Transverse colon (tissue), 4 donors: ENCODE measurements at regions not wholly inside any gene's neighbourhood (a gene's known extent, or its start where the extent isn't known, plus 50 kb on each side); places are given as distances from the start of the nearest gene placed in this dataset.

Experiments used
- POLR2A ChIP-seq: fragments of 450-650 bp; IDR thresholded peaks from one replicate; pipeline ENCODE4 v1.6.1; 2016; ENCODE audit warnings: antibody characterized with exemption, mild to moderate bottlenecking, moderate library complexity
- POLR2AphosphoS5 ChIP-seq, 3 donors: sonication (generic); formaldehyde crosslinking; IDR thresholded peaks; one replicate each; pipeline ENCODE4 v1.6.1; 2016; ENCODE audit warnings: antibody characterized with exemption in 3 of 3
- TF ChIP-seq, protein P1 (sequence below), 5 experiments: fragments of 200-600 bp in 3 of 5; fragments of 450-650 bp in 2 of 5; sonication (generic) in 3 of 5; IDR thresholded peaks; 1 replicate in 2 of 5; 2 replicates in 3 of 5; pipeline ENCODE4 v1.5.1; 2016 to 2017; ENCODE audit warnings: antibody characterized with exemption in 5 of 5, inconsistent platforms in 3 of 5, mild to moderate bottlenecking in 2 of 5, moderate library complexity in 1 of 5

DNA sequence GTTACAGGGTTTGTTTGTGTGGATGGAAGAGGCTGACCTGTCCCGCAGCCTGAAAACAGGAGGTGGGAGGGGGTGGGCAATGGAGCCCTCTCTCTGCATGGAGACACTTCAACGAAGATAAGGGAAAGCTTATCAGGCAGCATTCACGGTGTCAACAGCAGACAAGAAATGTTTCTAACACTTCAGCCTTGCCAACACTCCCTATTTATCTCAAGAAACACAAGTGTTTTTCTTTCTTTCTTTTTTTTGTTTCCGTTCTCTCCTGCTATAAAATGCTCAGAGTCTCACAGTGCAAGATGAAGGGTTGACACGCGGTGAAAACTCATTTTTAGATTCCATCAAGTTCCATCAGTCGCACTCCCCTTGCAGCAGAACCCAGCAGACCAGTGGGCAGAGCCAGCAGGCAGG is 594.4 kb downstream of the MATN1 start:
- TF ChIP-seq, protein P1, sequence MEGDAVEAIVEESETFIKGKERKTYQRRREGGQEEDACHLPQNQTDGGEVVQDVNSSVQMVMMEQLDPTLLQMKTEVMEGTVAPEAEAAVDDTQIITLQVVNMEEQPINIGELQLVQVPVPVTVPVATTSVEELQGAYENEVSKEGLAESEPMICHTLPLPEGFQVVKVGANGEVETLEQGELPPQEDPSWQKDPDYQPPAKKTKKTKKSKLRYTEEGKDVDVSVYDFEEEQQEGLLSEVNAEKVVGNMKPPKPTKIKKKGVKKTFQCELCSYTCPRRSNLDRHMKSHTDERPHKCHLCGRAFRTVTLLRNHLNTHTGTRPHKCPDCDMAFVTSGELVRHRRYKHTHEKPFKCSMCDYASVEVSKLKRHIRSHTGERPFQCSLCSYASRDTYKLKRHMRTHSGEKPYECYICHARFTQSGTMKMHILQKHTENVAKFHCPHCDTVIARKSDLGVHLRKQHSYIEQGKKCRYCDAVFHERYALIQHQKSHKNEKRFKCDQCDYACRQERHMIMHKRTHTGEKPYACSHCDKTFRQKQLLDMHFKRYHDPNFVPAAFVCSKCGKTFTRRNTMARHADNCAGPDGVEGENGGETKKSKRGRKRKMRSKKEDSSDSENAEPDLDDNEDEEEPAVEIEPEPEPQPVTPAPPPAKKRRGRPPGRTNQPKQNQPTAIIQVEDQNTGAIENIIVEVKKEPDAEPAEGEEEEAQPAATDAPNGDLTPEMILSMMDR (IDR thresholded peaks at IDR 0.05), result no peak
- TF ChIP-seq POLR2A (no peak), POLR2AphosphoS5 (IDR thresholded peaks at IDR 0.05) (no peak)
